IMR-90 (cell line): ENCODE measurements at regions not wholly inside any gene's neighbourhood (a gene's known extent, or its start where the extent isn't known, plus 50 kb on each side); places are given as distances from the start of the nearest gene placed in this dataset.

Source experiments
- ATAC-seq: fragments of 200-7000 bp; cut with Tn5 transposase; 2 replicates; pipeline ENCODE4 v1.9.1; 2020; ENCODE audit warnings: low read depth, mild to moderate bottlenecking, moderate library complexity
- BruUV-seq: library from RNA; stranded (reverse); fragments of 400-500 nt; replicated peaks from 2 replicates; lab custom pipeline; 2021; lab: Mats Ljungman, UMichigan
- CTCF ChIA-PET: fragments of 300-600 bp; formaldehyde crosslinking; extraction: SDS; loops from one replicate; lab custom pipeline; 2021; ENCODE audit warnings: antibody characterized with exemption; lab: Yijun Ruan, JAX
- POLR2A ChIA-PET: fragments of 300-600 bp; sonication (Branson Sonifier 250); formaldehyde crosslinking; loops from one replicate; lab custom pipeline; 2022; ENCODE audit warnings: antibody characterized with exemption; ENCODE audit not compliant: unreplicated experiment; lab: Charles Lee
- DNase-seq: peaks from one replicate; pipeline ENCODE4 v3.0.0; 2013
- H2AFZ ChIP-seq: replicated peaks from 2 replicates; pipeline ENCODE3; 2013; ENCODE audit warnings: low read length, mild to moderate bottlenecking; ENCODE audit not compliant: poor library complexity
- H2AK5ac ChIP-seq: 2 replicates; pipeline ENCODE4 v1.6.1; 2013; ENCODE audit warnings: low read depth, low read length, inconsistent platforms
- H2AK9ac ChIP-seq: replicated peaks from 2 replicates; pipeline ENCODE3; 2013; ENCODE audit warnings: mild to moderate bottlenecking, low read depth, low read length, moderate library complexity; ENCODE audit not compliant: poor library complexity
- H2BK120ac ChIP-seq: 2 replicates; pipeline ENCODE4 v1.6.1; 2013; ENCODE audit warnings: low read depth, low read length, inconsistent platforms
- H2BK15ac ChIP-seq: 3 replicates; pipeline ENCODE4 v1.6.1; 2013; ENCODE audit warnings: low read depth, low read length, inconsistent platforms
- H2BK20ac ChIP-seq: 2 replicates; pipeline ENCODE4 v1.6.1; 2013; ENCODE audit warnings: low read depth, mild to moderate bottlenecking, inconsistent platforms, low read length, moderate library complexity
- H2BK5ac ChIP-seq: 2 replicates; pipeline ENCODE4 v1.6.1; 2013; ENCODE audit warnings: mild to moderate bottlenecking, low read depth, low read length, inconsistent platforms; ENCODE audit not compliant: poor library complexity, severe bottlenecking
- H3K14ac ChIP-seq: replicated peaks from 2 replicates; pipeline ENCODE4 v1.6.1; 2013; ENCODE audit warnings: low read depth, low read length, inconsistent platforms
- H3K18ac ChIP-seq: 2 replicates; pipeline ENCODE4 v1.6.1; 2013; ENCODE audit warnings: low read depth, low read length, control low read depth
- H3K23ac ChIP-seq: 2 replicates; pipeline ENCODE4 v1.6.1; 2013; ENCODE audit warnings: low read depth, low read length, inconsistent platforms
- H3K27ac ChIP-seq: 2 replicates; pipeline ENCODE4 v1.5.1; 2013; ENCODE audit warnings: mild to moderate bottlenecking, control low read depth, low read length; ENCODE audit not compliant: insufficient read depth
- H3K27me3 ChIP-seq: 2 replicates; pipeline ENCODE4 v1.6.1; 2013; ENCODE audit warnings: low read length; ENCODE audit not compliant: control insufficient read depth, insufficient read depth
- H3K36me3 ChIP-seq: 2 replicates; pipeline ENCODE4 v1.6.1; 2013; ENCODE audit warnings: low read length, mixed read lengths; ENCODE audit not compliant: control insufficient read depth, insufficient read depth
- H3K4ac ChIP-seq: 2 replicates; pipeline ENCODE4 v1.6.1; 2013; ENCODE audit warnings: low read depth, low read length, inconsistent platforms
- H3K4me1 ChIP-seq: 2 replicates; pipeline ENCODE4 v1.6.1; 2013; ENCODE audit warnings: low read length, mixed read lengths; ENCODE audit not compliant: control insufficient read depth, insufficient read depth
- H3K4me2 ChIP-seq: 2 replicates; pipeline ENCODE4 v1.6.1; 2013; ENCODE audit warnings: low read depth, mild to moderate bottlenecking, control low read depth, low read length, moderate library complexity
- H3K4me3 ChIP-seq: 2 replicates; pipeline ENCODE4 v1.5.1; 2013; ENCODE audit warnings: low read depth, mild to moderate bottlenecking, control low read depth, low read length, moderate library complexity; ENCODE audit not compliant: insufficient read depth
- H3K56ac ChIP-seq: 2 replicates; pipeline ENCODE4 v1.6.1; 2013; ENCODE audit warnings: low read length, inconsistent platforms; ENCODE audit not compliant: insufficient read depth; ENCODE audit errors: extremely low read depth
- H3K79me1 ChIP-seq, 2 experiments: 2 replicates each; pipeline ENCODE4 v1.6.1; 2013; ENCODE audit warnings: low read length in 2 of 2, inconsistent platforms in 1 of 2, low read depth in 1 of 2
- H3K9ac ChIP-seq: 2 replicates; pipeline ENCODE4 v1.6.1; 2013; ENCODE audit warnings: low read depth, low read length, control low read depth
- H3K9me1 ChIP-seq: 2 replicates; pipeline ENCODE4 v1.6.1; 2013; ENCODE audit warnings: low read length, inconsistent platforms; ENCODE audit not compliant: insufficient read depth
- H3K9me3 ChIP-seq: 2 replicates; pipeline ENCODE4 v1.6.1; 2013; ENCODE audit warnings: low read length; ENCODE audit not compliant: control insufficient read depth, insufficient read depth
- H4K20me1 ChIP-seq: 2 replicates; pipeline ENCODE4 v1.6.1; 2013; ENCODE audit warnings: low read length, inconsistent platforms; ENCODE audit not compliant: insufficient read depth
- H4K5ac ChIP-seq: 2 replicates; pipeline ENCODE4 v1.6.1; 2013; ENCODE audit warnings: mild to moderate bottlenecking, low read depth, low read length, control low read depth
- H4K8ac ChIP-seq, 2 experiments: 2 replicates each; pipeline ENCODE4 v1.6.1; 2013; ENCODE audit warnings: low read depth in 2 of 2, low read length in 2 of 2, control low read depth in 1 of 2, inconsistent platforms in 1 of 2
- H4K91ac ChIP-seq: 2 replicates; pipeline ENCODE4 v1.6.1; 2013; ENCODE audit warnings: low read depth, low read length, inconsistent platforms; ENCODE audit not compliant: insufficient read depth
- BHLHE40 ChIP-seq: fragments of 150-350 bp; IDR thresholded peaks from 2 replicates; pipeline ENCODE4 v1.6.1; 2016; ENCODE audit warnings: mild to moderate bottlenecking, low read depth, low read length
- CEBPB ChIP-seq: IDR thresholded peaks from 2 replicates; pipeline ENCODE4 v1.6.1; 2012; ENCODE audit warnings: low read depth, low read length, improper control_type of control experiment
- CHD1 ChIP-seq: IDR thresholded peaks from 2 replicates; pipeline ENCODE4 v1.6.1; 2012; ENCODE audit warnings: low read depth, low read length, improper control_type of control experiment
- CTCF ChIP-seq: conservative IDR thresholded peaks from 2 replicates; pipeline ENCODE4 v1.5.1; 2012; ENCODE audit warnings: mild to moderate bottlenecking, low read depth, low read length, improper control_type of control experiment
- ELK1 ChIP-seq: fragments of 150-350 bp; IDR thresholded peaks from 2 replicates; pipeline ENCODE4 v1.6.1; 2016; ENCODE audit warnings: low read depth, mild to moderate bottlenecking, low read length, moderate library complexity, borderline replicate concordance
- FOS ChIP-seq: fragments of 150-350 bp; IDR thresholded peaks from 2 replicates; pipeline ENCODE4 v1.6.1; 2016; ENCODE audit warnings: low read depth, low read length
- MAZ ChIP-seq: IDR thresholded peaks from 2 replicates; pipeline ENCODE4 v1.6.1; 2012; ENCODE audit warnings: low read depth, mild to moderate bottlenecking, low read length, improper control_type of control experiment, moderate library complexity, borderline replicate concordance
- MXI1 ChIP-seq: IDR thresholded peaks from 2 replicates; pipeline ENCODE4 v1.6.1; 2012; ENCODE audit warnings: low read depth, mild to moderate bottlenecking, low read length, moderate library complexity, borderline replicate concordance
- NFE2L2 ChIP-seq: fragments of 150-350 bp; IDR thresholded peaks from 2 replicates; pipeline ENCODE4 v1.6.1; 2016; ENCODE audit warnings: low read depth, mild to moderate bottlenecking, low read length
- POLR2A ChIP-seq: IDR thresholded peaks from 2 replicates; pipeline ENCODE4 v1.6.1; 2012; ENCODE audit warnings: mild to moderate bottlenecking, low read depth, low read length
- RCOR1 ChIP-seq: IDR thresholded peaks from 2 replicates; pipeline ENCODE4 v1.6.1; 2012; ENCODE audit warnings: mild to moderate bottlenecking, low read length, improper control_type of control experiment; ENCODE audit not compliant: insufficient replicate concordance
- SMC3 ChIP-seq: fragments of 150-350 bp; IDR thresholded peaks from 2 replicates; pipeline ENCODE4 v1.6.1; 2016; ENCODE audit warnings: low read depth, mild to moderate bottlenecking, antibody characterized with exemption, low read length, moderate library complexity
- USF2 ChIP-seq: fragments of 150-350 bp; IDR thresholded peaks from 2 replicates; pipeline ENCODE4 v1.6.1; 2017; ENCODE audit warnings: mild to moderate bottlenecking, antibody characterized with exemption, low read length, low read depth
- WGBS, 2 experiments: methylation state at CpG; one replicate each; pipeline versions ENCODE4 v1.1.5 to v1.1.7; 2013; ENCODE audit warnings: missing lambda C conversion rate in 2 of 2; ENCODE audit not compliant: insufficient read length in 1 of 2; ENCODE audit errors: extremely low coverage in 2 of 2; 5-methylcytosine and 5-hydroxymethylcytosine counted together
- dilution Hi-C: fragments of 300-500 bp; cut with HindIII; formaldehyde crosslinking; loops from one replicate; pipeline ENCODE4 v1.14.3; 2018; ENCODE audit warnings: low sequenced_read_pairs; ENCODE audit not compliant: unreplicated experiment
- in situ Hi-C: fragments of 300-500 bp; cut with MboI; formaldehyde crosslinking; loops from 3 replicates; pipeline ENCODE4 v1.14.3; 2019; ENCODE audit warnings: low sequenced_read_pairs, inconsistent platforms, mixed read lengths
- intact Hi-C: fragments of 100-400 bp; cut with micrococcal nuclease; formaldehyde crosslinking; loops from 2 replicates; pipeline ENCODE4 v1.10.0; 2022

- Histone ChIP-seq H3K27ac (no peak overlapping the region), H2BK120ac (no peak overlapping the region), H3K9me1 (0 out of 2 replicates have a peak, but pooled peaks cover 3% of the 10 kb centered on the region), H2AFZ (no peak overlapping the region), H4K8ac (no peak overlapping the region), H3K18ac (no peak overlapping the region), H2AK5ac (no peak overlapping the region), H3K4me2 (no peak overlapping the region), H3K27me3 (peaks cover 10% of the 10 kb centered on the region), H3K4ac (no peak overlapping the region), H3K23ac (no peak overlapping the region; the same call in 1 of the 2 replicates), H3K56ac (no peak overlapping the region), H3K36me3 (no peaks in the 10 kb centered on the region), H2BK5ac (no peak overlapping the region), H4K20me1 (no peaks in the 10 kb centered on the region), H4K91ac (no peak overlapping the region), H3K9ac (no peak overlapping the region), H3K14ac (no peak overlapping the region), H3K4me1 (peaks cover 3% of the 10 kb centered on the region; the same call in 1 of the 2 replicates), H2BK20ac (no peak overlapping the region), H3K9me3 (no peaks in the 10 kb centered on the region), H4K5ac (no peak overlapping the region), H2AK9ac (no peak overlapping the region), H3K4me3 (no peak overlapping the region), H3K79me1 (no peaks in the 10 kb centered on the region), H2BK15ac (no peak overlapping the region; the same call in 2 of the 3 replicates)
- intact Hi-C loops (no loop called here), dilution Hi-C loops (no loop called here), in situ Hi-C loops (loop anchor here (5.0 to 25.0 kb wide), 3 partner anchors 758 to 1258 kb away; no protein-coding TSS in a partner anchor)
- ChIA-PET CTCF (interaction anchor here (1.6 to 2.8 kb wide), 3 partner anchors 9 to 95 kb away, joined by 5 to 18 read pairs (median 12); no protein-coding TSS in a partner anchor), POLR2A (no interaction called here)
- ATAC-seq: no peak
- TF ChIP-seq CTCF (no peak), NFE2L2 (no peak), MAZ (no peak), ELK1 (no peak), BHLHE40 (no peak), CHD1 (no peak), RCOR1 (no peak), USF2 (no peak), POLR2A (no peak), FOS (no peak), SMC3 (no peak), CEBPB (no peak), MXI1 (no peak)
- WGBS, 2 experiments: no CpG with 5 or more reads among the region's 3 CpGs
- no peak for DNase-seq
- no TSS peak for BruUV-seq
Measured at GRCh38 chr11:11029027-11029426, 171.2 kb upstream of the ZBED5 start.
